Choroid plexus epithelial cell (primary cell): ENCODE measurements at regions not wholly inside any gene's neighbourhood (a gene's known extent, or its start where the extent isn't known, plus 50 kb on each side); places are given as distances from the start of the nearest gene placed in this dataset.

Experiments
- DNase-seq: peaks from one replicate; pipeline ENCODE4 v3.0.0-alpha.2; 2010; ENCODE audit warnings: low read depth
- H3K4me3 ChIP-seq: 2 replicates; pipeline ENCODE4 v1.5.1; 2011; ENCODE audit warnings: low read depth, mild to moderate bottlenecking, control low read depth, low read length, moderate library complexity
- CTCF ChIP-seq: conservative IDR thresholded peaks from 2 replicates; pipeline ENCODE4 v1.5.1; 2011; ENCODE audit warnings: low read depth, mild to moderate bottlenecking, control low read depth, inconsistent platforms, low read length, moderate library complexity

- H3K4me3 ChIP-seq: no peak overlapping the region
- peak; percentile 33 for TF ChIP-seq CTCF
- peak; percentile 43 for DNase-seq
Observed at GRCh38 chr16:52976539-52977167, 76.0 kb downstream of the CHD9NB start.

DNA sequence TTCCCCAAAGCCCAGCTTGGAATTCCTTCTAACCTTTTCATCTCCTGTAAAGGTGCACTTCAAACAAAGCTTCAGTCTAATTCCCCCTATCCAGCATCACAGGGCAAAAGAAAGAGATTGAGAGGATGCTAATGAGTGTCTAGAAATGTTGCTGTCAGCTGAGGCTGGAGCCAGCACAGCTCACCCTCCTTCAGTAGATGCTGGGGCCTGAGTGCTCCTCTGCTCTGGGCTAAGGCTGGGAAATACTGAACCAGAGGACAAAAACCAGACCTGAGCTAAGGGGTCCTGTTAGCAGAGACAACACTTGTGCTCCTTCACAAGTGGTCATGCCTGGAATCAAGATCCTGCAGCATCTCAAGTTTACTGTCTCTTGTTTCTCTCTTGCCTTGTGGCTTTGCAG lies 85.0 kb downstream of the CHD9NB start:
- TF ChIP-seq CTCF: no peak
- no peak for DNase-seq
- H3K4me3 ChIP-seq: no peak overlapping the region

GRCh38 chr16:52964290-52964689 lies 88.4 kb downstream of the CHD9NB start:
- DNase-seq: peak; percentile 0
- TF ChIP-seq CTCF: no peak
- no peak overlapping the region for H3K4me3 ChIP-seq

GRCh38 chr16:52963855-52964242 lies 88.8 kb downstream of the CHD9NB start:
- no peak for TF ChIP-seq CTCF
- DNase-seq: no peak
- H3K4me3 ChIP-seq: no peak overlapping the region

- no peak for TF ChIP-seq CTCF
- no peak for DNase-seq
- no peak overlapping the region for H3K4me3 ChIP-seq
Observed at GRCh38 chr16:52963212-52963854, 89.4 kb downstream of the CHD9NB start.

GRCh38 chr16:52958951-52959350 lies 93.7 kb downstream of the CHD9NB start:
- no peak for TF ChIP-seq CTCF
- DNase-seq: no peak
- no peak overlapping the region for H3K4me3 ChIP-seq

DNA sequence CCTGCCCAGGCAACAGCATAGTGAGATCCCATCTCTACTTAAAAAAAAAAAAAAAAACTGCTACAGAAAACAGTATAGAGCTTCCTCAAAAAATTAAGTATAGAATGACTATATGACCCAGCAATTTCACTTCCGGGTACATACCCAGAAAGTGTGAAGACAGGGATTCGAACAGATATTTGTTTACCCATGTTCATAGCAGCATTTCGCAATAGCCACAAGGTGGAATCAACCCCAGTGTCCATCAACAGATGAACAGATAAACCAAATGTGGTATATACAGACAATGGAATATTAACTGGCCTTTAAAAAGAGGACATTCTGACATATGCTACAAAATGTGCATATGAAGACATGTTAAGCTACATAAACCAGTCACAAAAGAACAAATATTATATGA lies 95.5 kb downstream of the CHD9NB start:
- TF ChIP-seq CTCF: no peak
- no peak for DNase-seq
- H3K4me3 ChIP-seq: no peak overlapping the region
